Suprapubic skin (tissue), 4 donors: ENCODE measurements at regions not wholly inside any gene's neighbourhood (a gene's known extent, or its start where the extent isn't known, plus 50 kb on each side); places are given as distances from the start of the nearest gene placed in this dataset.
A peak's percentile ranks its signal among the peaks of the same experiment; 100 is the strongest.

Experiments
- DNase-seq, 2 donors: peaks; one replicate each; pipeline ENCODE4 v3.0.0-alpha.2; 2019; ENCODE audit warnings: low spot score in 2 of 2
- H3K27ac ChIP-seq: fragments of 200-600 bp; sonication (generic); one replicate; pipeline ENCODE4 v1.5.1; 2019
- H3K27me3 ChIP-seq: fragments of 200-600 bp; sonication (generic); one replicate; pipeline ENCODE4 v1.5.1; 2019
- H3K36me3 ChIP-seq: fragments of 200-600 bp; sonication (generic); one replicate; pipeline ENCODE4 v1.5.1; 2019
- H3K4me1 ChIP-seq: fragments of 200-600 bp; sonication (generic); one replicate; pipeline ENCODE4 v1.5.1; 2019
- H3K4me3 ChIP-seq: fragments of 200-600 bp; sonication (generic); one replicate; pipeline ENCODE4 v1.5.1; 2019; ENCODE audit warnings: mild to moderate bottlenecking
- H3K9me3 ChIP-seq: fragments of 200-600 bp; sonication (generic); one replicate; pipeline ENCODE4 v1.5.1; 2019
- EP300 ChIP-seq: sonication (generic); formaldehyde crosslinking; IDR thresholded peaks from one replicate; pipeline ENCODE4 v1.6.1; 2017; ENCODE audit warnings: antibody characterized with exemption
- POLR2A ChIP-seq, 2 donors: fragments of 450-650 bp; IDR thresholded peaks; one replicate each; pipeline ENCODE4 v1.6.1; 2017; ENCODE audit warnings: antibody characterized with exemption in 2 of 2, mild to moderate bottlenecking in 2 of 2, moderate library complexity in 2 of 2
- POLR2AphosphoS5 ChIP-seq, 3 donors: sonication (generic); formaldehyde crosslinking; IDR thresholded peaks; one replicate each; pipeline ENCODE4 v1.6.1; 2017; ENCODE audit warnings: antibody characterized with exemption in 3 of 3
- WGBS: methylation state at CpG from one replicate; pipeline ENCODE4 v1.1.5; 2018; 5-methylcytosine and 5-hydroxymethylcytosine counted together
- TF ChIP-seq, protein P1 (sequence below), 2 donors: fragments of 200-600 bp in 1 of 2; fragments of 450-650 bp in 1 of 2; sonication (generic) in 1 of 2; IDR thresholded peaks; one replicate each; pipeline ENCODE4 v1.5.1; 2016 to 2019; ENCODE audit warnings: antibody characterized with exemption in 2 of 2, mild to moderate bottlenecking in 1 of 2, moderate library complexity in 1 of 2

GRCh38 chr2:176668912-176669311 lies 399.7 kb downstream of the MTX2 start:
- no peaks in the 10 kb centered on the region for H3K9me3 ChIP-seq
- no peak for TF ChIP-seq POLR2AphosphoS5 (IDR thresholded peaks at IDR 0.05)
- TF ChIP-seq, protein P1, sequence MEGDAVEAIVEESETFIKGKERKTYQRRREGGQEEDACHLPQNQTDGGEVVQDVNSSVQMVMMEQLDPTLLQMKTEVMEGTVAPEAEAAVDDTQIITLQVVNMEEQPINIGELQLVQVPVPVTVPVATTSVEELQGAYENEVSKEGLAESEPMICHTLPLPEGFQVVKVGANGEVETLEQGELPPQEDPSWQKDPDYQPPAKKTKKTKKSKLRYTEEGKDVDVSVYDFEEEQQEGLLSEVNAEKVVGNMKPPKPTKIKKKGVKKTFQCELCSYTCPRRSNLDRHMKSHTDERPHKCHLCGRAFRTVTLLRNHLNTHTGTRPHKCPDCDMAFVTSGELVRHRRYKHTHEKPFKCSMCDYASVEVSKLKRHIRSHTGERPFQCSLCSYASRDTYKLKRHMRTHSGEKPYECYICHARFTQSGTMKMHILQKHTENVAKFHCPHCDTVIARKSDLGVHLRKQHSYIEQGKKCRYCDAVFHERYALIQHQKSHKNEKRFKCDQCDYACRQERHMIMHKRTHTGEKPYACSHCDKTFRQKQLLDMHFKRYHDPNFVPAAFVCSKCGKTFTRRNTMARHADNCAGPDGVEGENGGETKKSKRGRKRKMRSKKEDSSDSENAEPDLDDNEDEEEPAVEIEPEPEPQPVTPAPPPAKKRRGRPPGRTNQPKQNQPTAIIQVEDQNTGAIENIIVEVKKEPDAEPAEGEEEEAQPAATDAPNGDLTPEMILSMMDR (IDR thresholded peaks at IDR 0.05), result no peak
- no peak for TF ChIP-seq POLR2A (IDR thresholded peaks at IDR 0.05)
- no peak for TF ChIP-seq EP300
- peak overlapping the region; percentile 28 for H3K27ac ChIP-seq
- H3K4me3 ChIP-seq, result no peak overlapping the region
- H3K27me3 ChIP-seq, result no peaks in the 10 kb centered on the region
- no peaks in the 10 kb centered on the region for H3K4me1 ChIP-seq
- H3K36me3 ChIP-seq, result no peaks in the 10 kb centered on the region
- DNase-seq, result no peak

GRCh38 chr2:176669398-176670174 lies 400.3 kb downstream of the MTX2 start:
- H3K27ac ChIP-seq, result peak overlapping the region; percentile 28
- no peaks in the 10 kb centered on the region for H3K4me1 ChIP-seq
- no peaks in the 10 kb centered on the region for H3K27me3 ChIP-seq
- no peaks in the 10 kb centered on the region for H3K9me3 ChIP-seq
- no peak for DNase-seq
- 43% methylated on average over 5 of the region's 5 CpGs for WGBS
- H3K36me3 ChIP-seq, result no peaks in the 10 kb centered on the region
- H3K4me3 ChIP-seq, result no peak overlapping the region
- TF ChIP-seq, protein P1 (IDR thresholded peaks at IDR 0.05), result no peak
- TF ChIP-seq EP300 (no peak), POLR2AphosphoS5 (IDR thresholded peaks at IDR 0.05) (no peak), POLR2A (IDR thresholded peaks at IDR 0.05) (no peak)

DNA sequence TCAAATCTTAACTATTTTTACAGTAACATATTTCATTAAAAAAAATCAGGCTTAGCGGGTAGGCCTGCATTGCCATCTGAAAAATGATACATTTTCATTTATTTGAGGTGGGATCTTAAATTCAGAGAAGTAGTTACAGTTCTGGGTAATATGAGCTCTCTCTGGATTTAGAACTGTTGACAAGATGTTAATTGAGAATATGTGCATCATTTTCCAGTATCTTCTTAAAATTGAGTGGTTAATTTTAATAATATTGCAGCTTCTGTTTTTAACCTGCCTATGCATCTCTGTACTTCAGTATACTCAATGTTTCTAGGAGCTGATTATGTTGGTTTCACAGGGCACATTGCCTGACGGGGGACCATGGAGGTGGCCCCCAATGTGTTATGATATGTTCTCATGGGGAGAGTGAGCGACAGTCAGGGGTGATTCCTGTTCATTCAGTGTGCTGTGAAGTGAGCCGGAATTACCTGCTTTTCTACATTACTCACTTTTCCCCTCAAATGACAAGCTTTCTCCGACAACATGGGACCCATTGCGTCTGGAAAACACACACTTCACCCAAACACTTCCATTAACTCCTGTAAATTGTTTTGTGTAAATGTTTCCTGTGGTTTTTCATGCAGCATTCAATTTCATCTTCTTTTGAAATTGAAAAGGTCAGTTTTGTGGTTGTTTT lies 406.2 kb downstream of the MTX2 start:
- H3K36me3 ChIP-seq, result no peaks in the 10 kb centered on the region
- no peaks in the 10 kb centered on the region for H3K27me3 ChIP-seq
- DNase-seq, result no peak
- 81% methylated on average over 6 of the region's 6 CpGs for WGBS
- no peaks in the 10 kb centered on the region for H3K9me3 ChIP-seq
- TF ChIP-seq POLR2A (IDR thresholded peaks at IDR 0.05) (no peak), EP300 (no peak), POLR2AphosphoS5 (IDR thresholded peaks at IDR 0.05) (no peak)
- TF ChIP-seq, protein P1 (IDR thresholded peaks at IDR 0.05), result no peak
- no peak overlapping the region for H3K4me3 ChIP-seq
- H3K4me1 ChIP-seq, result no peaks in the 10 kb centered on the region
- no peak overlapping the region for H3K27ac ChIP-seq

DNA sequence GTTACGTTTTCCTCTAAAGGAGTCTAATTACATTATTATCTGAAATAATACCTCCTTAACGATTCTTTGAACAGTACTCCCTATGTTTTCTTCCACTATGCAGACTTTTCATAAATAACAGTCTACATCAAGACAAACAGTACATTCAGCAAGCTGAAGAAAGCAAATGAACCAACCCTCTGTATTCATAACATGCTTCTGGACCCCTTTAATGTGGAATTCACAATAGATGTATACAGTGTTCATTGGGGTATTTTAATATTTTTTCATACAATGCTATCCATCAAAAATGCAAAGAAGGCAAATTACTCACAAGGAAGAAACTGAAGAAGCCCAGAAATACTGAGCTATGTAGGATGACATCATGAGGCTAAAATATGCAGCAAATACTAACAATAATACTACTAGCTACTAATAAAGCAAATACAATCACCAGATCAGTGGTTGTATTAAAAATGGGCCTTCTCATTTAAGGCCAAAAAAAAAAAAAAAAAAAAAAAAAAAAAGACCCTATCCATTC lies 408.6 kb downstream of the MTX2 start:
- 80% methylated on average over 2 of the region's 2 CpGs for WGBS
- Histone ChIP-seq H3K27me3 (no peaks in the 10 kb centered on the region), H3K27ac (no peak overlapping the region)

More for the DNA sequence above, 408.6 kb downstream of the MTX2 start:
- no peaks in the 10 kb centered on the region for H3K4me1 ChIP-seq
- TF ChIP-seq, protein P1 (IDR thresholded peaks at IDR 0.05), result no peak
- TF ChIP-seq POLR2AphosphoS5 (IDR thresholded peaks at IDR 0.05), result no peak
- no peak for TF ChIP-seq POLR2A (IDR thresholded peaks at IDR 0.05)
- no peak for TF ChIP-seq EP300
- no peaks in the 10 kb centered on the region for H3K9me3 ChIP-seq
- H3K4me3 ChIP-seq, result no peak overlapping the region
- H3K36me3 ChIP-seq, result no peaks in the 10 kb centered on the region
- no peak for DNase-seq
